AG10803 (cell line): ENCODE measurements at regions not wholly inside any gene's neighbourhood (a gene's known extent, or its start where the extent isn't known, plus 50 kb on each side); places are given as distances from the start of the nearest gene placed in this dataset.

Experiments used
- DNase-seq: peaks from one replicate; pipeline ENCODE4 v3.0.0; 2010; ENCODE audit warnings: low read depth
- H3K4me3 ChIP-seq: 2 replicates; pipeline ENCODE4 v1.5.1; 2011; ENCODE audit warnings: mild to moderate bottlenecking, low read length, control low read depth
- TF ChIP-seq, protein P1 (sequence below): conservative IDR thresholded peaks from 2 replicates; pipeline ENCODE4 v1.5.1; 2011; ENCODE audit warnings: mild to moderate bottlenecking, low read length, control low read depth, inconsistent platforms

DNA sequence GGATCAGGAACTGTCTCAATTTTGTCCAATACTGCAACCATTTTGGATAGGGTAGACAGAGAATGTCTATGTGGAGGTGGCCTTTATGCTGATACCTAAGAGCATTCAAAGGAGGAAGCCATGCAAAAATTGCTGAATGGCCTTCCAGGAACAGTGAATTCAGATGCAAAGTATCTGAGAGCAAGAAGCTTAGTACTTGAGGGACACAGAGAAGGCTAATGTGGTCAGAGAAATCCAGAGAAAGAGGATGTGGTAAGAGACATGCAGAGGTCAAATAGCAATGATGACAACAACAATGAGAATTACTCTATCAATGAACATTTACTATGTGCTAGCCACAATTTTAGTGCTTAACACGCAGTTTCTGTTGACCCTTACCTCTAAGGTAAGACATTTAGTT lies 785.6 kb upstream of the KLHL1 start:
- no peak overlapping the region for H3K4me3 ChIP-seq
- DNase-seq = no peak
- TF ChIP-seq, protein P1, sequence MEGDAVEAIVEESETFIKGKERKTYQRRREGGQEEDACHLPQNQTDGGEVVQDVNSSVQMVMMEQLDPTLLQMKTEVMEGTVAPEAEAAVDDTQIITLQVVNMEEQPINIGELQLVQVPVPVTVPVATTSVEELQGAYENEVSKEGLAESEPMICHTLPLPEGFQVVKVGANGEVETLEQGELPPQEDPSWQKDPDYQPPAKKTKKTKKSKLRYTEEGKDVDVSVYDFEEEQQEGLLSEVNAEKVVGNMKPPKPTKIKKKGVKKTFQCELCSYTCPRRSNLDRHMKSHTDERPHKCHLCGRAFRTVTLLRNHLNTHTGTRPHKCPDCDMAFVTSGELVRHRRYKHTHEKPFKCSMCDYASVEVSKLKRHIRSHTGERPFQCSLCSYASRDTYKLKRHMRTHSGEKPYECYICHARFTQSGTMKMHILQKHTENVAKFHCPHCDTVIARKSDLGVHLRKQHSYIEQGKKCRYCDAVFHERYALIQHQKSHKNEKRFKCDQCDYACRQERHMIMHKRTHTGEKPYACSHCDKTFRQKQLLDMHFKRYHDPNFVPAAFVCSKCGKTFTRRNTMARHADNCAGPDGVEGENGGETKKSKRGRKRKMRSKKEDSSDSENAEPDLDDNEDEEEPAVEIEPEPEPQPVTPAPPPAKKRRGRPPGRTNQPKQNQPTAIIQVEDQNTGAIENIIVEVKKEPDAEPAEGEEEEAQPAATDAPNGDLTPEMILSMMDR = no peak

DNA sequence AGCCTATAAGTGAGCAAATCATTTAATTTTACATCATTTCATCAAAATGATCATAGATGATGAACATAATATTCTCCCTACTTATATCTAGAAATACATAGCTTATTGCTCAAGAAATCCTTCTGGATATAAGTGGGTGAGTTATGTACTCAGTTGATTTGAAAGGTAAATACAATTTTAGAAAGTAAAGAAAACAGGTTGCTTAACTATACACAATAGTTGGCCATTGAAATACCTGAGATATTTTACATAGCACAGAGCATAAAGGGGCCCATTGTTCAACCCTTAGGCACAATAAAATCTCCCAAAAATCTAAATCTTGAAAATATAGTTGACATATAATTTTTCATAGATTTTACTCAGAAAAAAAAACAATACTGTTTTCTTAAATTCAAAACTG lies 782.0 kb upstream of the KLHL1 start:
- no peak for DNase-seq
- TF ChIP-seq, protein P1 = no peak

DNA sequence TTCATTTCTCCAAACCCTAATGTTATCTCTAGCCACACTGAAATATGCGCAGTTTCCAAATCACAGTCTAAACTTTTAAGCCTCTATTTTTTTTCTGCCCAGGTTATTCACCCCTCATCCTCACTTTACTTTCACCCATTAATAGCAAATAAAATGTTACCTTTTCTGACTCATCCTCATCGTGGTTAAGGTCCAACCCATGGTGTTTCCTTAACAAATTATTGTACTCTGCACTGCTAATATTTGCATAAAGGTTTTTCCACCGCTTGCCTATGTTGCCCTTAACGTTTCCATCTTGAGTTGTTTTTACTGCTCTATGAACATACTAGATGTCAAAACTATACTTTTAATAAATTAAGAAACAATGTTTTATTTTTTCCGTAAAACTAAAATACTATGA lies 780.9 kb upstream of the KLHL1 start:
- DNase-seq = no peak

More for the DNA sequence above, 782.0 kb upstream of the KLHL1 start:
- no peak overlapping the region for H3K4me3 ChIP-seq

DNA sequence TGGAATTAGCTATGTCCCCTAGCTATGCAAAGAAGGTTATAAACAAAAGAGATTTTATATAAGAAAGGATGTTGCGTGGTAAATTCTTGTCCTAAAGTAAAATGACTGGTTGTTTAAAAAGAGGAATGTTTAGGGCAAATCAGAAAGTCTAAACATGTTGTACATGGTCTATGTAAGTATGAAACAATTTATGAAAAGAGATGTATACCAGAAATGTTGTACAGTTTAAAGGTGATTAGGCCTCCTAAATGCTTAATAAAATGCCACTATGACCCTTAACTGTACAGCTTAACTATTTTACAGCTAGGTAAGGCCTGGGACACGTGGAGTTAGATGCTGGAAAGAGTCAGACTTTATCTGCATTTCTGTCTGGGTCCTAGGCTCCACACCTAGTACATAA lies 775.9 kb upstream of the KLHL1 start:
- DNase-seq = no peak
- TF ChIP-seq, protein P1 = no peak
- no peak overlapping the region for H3K4me3 ChIP-seq

More for the DNA sequence above, 780.9 kb upstream of the KLHL1 start:
- H3K4me3 ChIP-seq = no peak overlapping the region
- TF ChIP-seq, protein P1 = no peak

DNA sequence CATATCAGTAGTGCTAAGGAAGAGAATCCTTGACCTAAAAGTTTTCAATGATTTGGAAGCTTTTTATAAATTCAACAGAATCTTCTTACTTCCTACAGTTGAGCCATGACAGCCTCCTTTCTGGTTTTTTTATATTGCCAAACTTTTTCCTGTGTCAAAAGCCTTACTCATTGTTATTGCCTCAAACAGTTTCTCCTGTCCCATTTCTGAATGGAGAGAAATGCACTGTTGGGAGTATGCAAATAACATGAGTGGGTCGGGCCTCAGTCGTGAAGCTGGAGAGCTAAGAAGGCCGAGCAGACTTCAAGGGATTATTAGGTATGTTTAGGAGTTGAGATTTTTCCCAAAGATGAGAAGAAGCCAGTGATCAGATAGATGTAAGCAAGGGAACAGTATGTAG lies 766.4 kb upstream of the KLHL1 start:
- TF ChIP-seq, protein P1 = no peak
- no peak for DNase-seq

DNA sequence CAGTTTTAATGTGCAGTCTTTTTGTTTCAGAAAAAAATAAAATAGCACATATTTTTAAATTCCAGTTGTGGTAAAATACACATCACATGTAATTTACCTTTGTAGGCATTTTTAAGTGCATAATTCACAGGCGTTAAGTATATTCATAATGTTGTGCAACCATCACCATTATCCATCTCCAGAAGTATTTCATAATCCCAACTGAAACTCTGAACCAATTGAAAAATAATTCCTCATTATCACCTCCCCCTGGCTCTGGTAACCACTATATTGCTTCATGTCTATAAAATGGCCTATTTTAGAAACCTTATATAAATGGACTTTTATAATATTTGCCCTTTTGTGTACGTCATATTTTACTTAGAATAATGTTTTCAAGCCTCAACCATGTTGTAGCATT lies 756.5 kb upstream of the KLHL1 start:
- DNase-seq = no peak
- H3K4me3 ChIP-seq = no peak overlapping the region
- TF ChIP-seq, protein P1 = no peak

More for the DNA sequence above, 766.4 kb upstream of the KLHL1 start:
- no peak overlapping the region for H3K4me3 ChIP-seq

DNA sequence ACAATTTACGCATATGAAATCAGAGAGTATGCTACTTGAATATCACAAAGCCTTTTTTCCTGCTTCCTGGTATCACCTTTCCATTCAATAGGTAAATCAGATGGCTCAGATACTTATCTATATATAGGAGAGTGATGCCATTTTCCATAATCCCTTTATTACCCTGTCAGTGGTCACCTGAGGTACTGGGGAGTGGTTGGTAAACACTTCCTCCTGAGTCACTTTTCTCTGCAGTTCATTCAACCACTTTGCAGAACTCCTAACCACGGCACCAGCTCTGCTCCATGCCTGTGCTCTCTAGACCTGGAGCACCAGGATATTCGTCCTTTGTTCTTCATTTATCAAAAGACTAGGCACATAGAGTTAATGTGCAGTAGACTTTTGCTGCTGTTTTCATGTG lies 748.5 kb upstream of the KLHL1 start:
- no peak overlapping the region for H3K4me3 ChIP-seq
- TF ChIP-seq, protein P1 = no peak
- no peak for DNase-seq
